ENCODE measurements at regions not wholly inside any gene's neighbourhood (a gene's known extent, or its start where the extent isn't known, plus 50 kb on each side); places are given as distances from the start of the nearest gene placed in this dataset.
"Not testable (repeated sequence)": the region's sequence is repeated elsewhere in the genome, so short reads cannot be mapped to it uniquely, and the experiment has no call there.

GRCh38 chr5:106269252-106269843 lies 1401.4 kb downstream of the EFNA5 start:
- no peaks in the 10 kb centered on the region for H3K36me3 ChIP-seq
- TF ChIP-seq POLR2AphosphoS5 (IDR thresholded peaks at IDR 0.05) (no peak), CTCF (IDR thresholded peaks at IDR 0.05) (peak in 1 of 7 experiments; percentile 11)
- no peaks in the 10 kb centered on the region for H3K4me1 ChIP-seq
- no peak overlapping the region for H3K27ac ChIP-seq
- no peak overlapping the region for H3K4me3 ChIP-seq
- WGBS, 5 donors, result 63 to 73% (median 70%) methylated on average over 2 of the region's 2 CpGs
- peaks cover 0 to 10% (median 9%) of the 10 kb centered on the region in 4 donors for H3K9me3 ChIP-seq
- peak in 1 of 2 donors; percentile 22 for DNase-seq
- intact Hi-C loops (cut with DNase I; ENCODE audit: low total_unique reads), result no loop called here
- no peaks in the 10 kb centered on the region for H3K27me3 ChIP-seq

- WGBS, 5 donors, result 79 to 88% (median 81%) methylated on average over 3 of the region's 3 CpGs
- TF ChIP-seq POLR2A (IDR thresholded peaks at IDR 0.05), result no peak
- no peak for TF ChIP-seq POLR2AphosphoS5 (IDR thresholded peaks at IDR 0.05)
- TF ChIP-seq EP300 (IDR thresholded peaks at IDR 0.05), result no peak
- no peak for TF ChIP-seq CTCF (IDR thresholded peaks at IDR 0.05)
- intact Hi-C loops (cut with DNase I; ENCODE audit: low total_unique reads), result no loop called here
Measured at GRCh38 chr5:106267256-106267655, 1403.5 kb downstream of the EFNA5 start.

GRCh38 chr5:106262395-106262794 lies 1408.3 kb downstream of the EFNA5 start:
- Histone ChIP-seq H3K27me3 (no peaks in the 10 kb centered on the region), H3K4me1 (no peaks in the 10 kb centered on the region), H3K36me3 (no peaks in the 10 kb centered on the region), H3K4me3 (no peak overlapping the region), H3K9me3 (no peaks in the 10 kb centered on the region), H3K27ac (no peak overlapping the region)
- no peak for DNase-seq
- TF ChIP-seq POLR2A (IDR thresholded peaks at IDR 0.05), result no peak
- TF ChIP-seq EP300 (IDR thresholded peaks at IDR 0.05), result no peak
- no peak for TF ChIP-seq POLR2AphosphoS5 (IDR thresholded peaks at IDR 0.05)
- TF ChIP-seq CTCF (IDR thresholded peaks at IDR 0.05), result no peak
- intact Hi-C loops (cut with DNase I; ENCODE audit: low total_unique reads), result no loop called here

More at GRCh38 chr5:106267256-106267655, 1403.5 kb downstream of the EFNA5 start:
- no peak overlapping the region for H3K27ac ChIP-seq
- H3K36me3 ChIP-seq, result no peaks in the 10 kb centered on the region
- no peaks in the 10 kb centered on the region for H3K9me3 ChIP-seq
- H3K4me3 ChIP-seq, result no peak overlapping the region
- no peaks in the 10 kb centered on the region for H3K27me3 ChIP-seq
- H3K4me1 ChIP-seq, result no peaks in the 10 kb centered on the region
- DNase-seq, result no peak

GRCh38 chr5:106259431-106260090 lies 1411.2 kb downstream of the EFNA5 start:
- H3K9me3 ChIP-seq, result peaks cover 0 to 12% (median 7%) of the 10 kb centered on the region in 4 donors
- H3K36me3 ChIP-seq; H3K27me3 ChIP-seq; H3K27ac ChIP-seq; H3K4me3 ChIP-seq; DNase-seq; intact Hi-C loops (cut with DNase I; ENCODE audit: low total_unique reads); H3K4me1 ChIP-seq: not testable (repeated sequence)
- 69 to 80% (median 76%) methylated on average over 11 of the region's 11 CpGs for WGBS, 5 donors

- Histone ChIP-seq H3K36me3 (no peaks in the 10 kb centered on the region), H3K9me3 (peaks cover 0 to 15% (median 8%) of the 10 kb centered on the region in 4 donors), H3K4me3 (no peak overlapping the region), H3K4me1 (no peaks in the 10 kb centered on the region), H3K27me3 (no peaks in the 10 kb centered on the region), H3K27ac (no peak overlapping the region)
- DNase-seq, result no peak
- WGBS, 5 donors, result 81 to 88% (median 84%) methylated on average over 3 of the region's 3 CpGs
- intact Hi-C loops (cut with DNase I; ENCODE audit: low total_unique reads), result no loop called here
- no peak for TF ChIP-seq POLR2A (IDR thresholded peaks at IDR 0.05)
- TF ChIP-seq EP300 (IDR thresholded peaks at IDR 0.05), result no peak
- TF ChIP-seq CTCF (IDR thresholded peaks at IDR 0.05), result no peak
- no peak for TF ChIP-seq POLR2AphosphoS5 (IDR thresholded peaks at IDR 0.05)
Measured at GRCh38 chr5:106258591-106259125, 1412.1 kb downstream of the EFNA5 start.

Data from stomach (tissue), 8 donors.